Spleen (tissue), 11 donors: ENCODE measurements at regions not wholly inside any gene's neighbourhood (a gene's known extent, or its start where the extent isn't known, plus 50 kb on each side); places are given as distances from the start of the nearest gene placed in this dataset.

Experiments used
- DNase-seq: peaks from one replicate; pipeline ENCODE4 v3.0.0-alpha.2; 2020
- H3K27ac ChIP-seq, 8 donors: fragments of 200-600 bp; sonication (generic) in 7 of 8; 1 replicate in 4 of 8; 2 replicates in 4 of 8; pipeline versions ENCODE4 v1.5.0 to v1.8.0; 2016 to 2021; ENCODE audit warnings: inconsistent platforms in 4 of 8, mild to moderate bottlenecking in 4 of 8, moderate library complexity in 1 of 8
- H3K27me3 ChIP-seq, 7 donors: fragments of 200-600 bp; sonication (generic) in 6 of 7; replicated peaks in 1 of 7; 1 replicate in 4 of 7; 2 replicates in 3 of 7; pipeline versions ENCODE4 v1.5.0 to v1.8.0; 2016 to 2021; ENCODE audit warnings: inconsistent platforms in 3 of 7, mild to moderate bottlenecking in 1 of 7
- H3K36me3 ChIP-seq, 6 donors: fragments of 200-600 bp; sonication (generic) in 5 of 6; 1 replicate in 4 of 6; 2 replicates in 2 of 6; pipeline versions ENCODE4 v1.5.0 to v1.8.0; 2016 to 2021; ENCODE audit warnings: inconsistent platforms in 2 of 6
- H3K4me1 ChIP-seq, 6 donors: fragments of 200-600 bp; sonication (generic) in 5 of 6; 1 replicate in 3 of 6; 2 replicates in 3 of 6; pipeline versions ENCODE4 v1.5.0 to v1.8.0; 2016 to 2021; ENCODE audit warnings: inconsistent platforms in 3 of 6
- H3K4me3 ChIP-seq, 8 donors: fragments of 200-600 bp; sonication (generic) in 7 of 8; 1 replicate in 4 of 8; 2 replicates in 4 of 8; pipeline versions ENCODE4 v1.5.0 to v1.8.0; 2016 to 2021; ENCODE audit warnings: inconsistent platforms in 4 of 8, mild to moderate bottlenecking in 4 of 8, moderate library complexity in 2 of 8
- H3K9me3 ChIP-seq, 8 donors: fragments of 200-600 bp; sonication (generic) in 7 of 8; 1 replicate in 4 of 8; 2 replicates in 4 of 8; pipeline versions ENCODE4 v1.5.0 to v1.8.0; 2016 to 2021; ENCODE audit warnings: inconsistent platforms in 4 of 8
- POLR2A ChIP-seq, 3 donors: fragments of 450-650 bp; IDR thresholded peaks; one replicate each; pipeline ENCODE4 v1.5.1; 2017; ENCODE audit warnings: antibody characterized with exemption in 3 of 3, mild to moderate bottlenecking in 1 of 3
- POLR2AphosphoS5 ChIP-seq, 3 donors: sonication (generic); formaldehyde crosslinking; IDR thresholded peaks; one replicate each; pipeline ENCODE4 v1.5.1; 2017; ENCODE audit warnings: antibody characterized with exemption in 3 of 3
- WGBS, 5 donors: extraction: QIAGEN DNeasy Blood & Tissue Kit in 3 of 5; methylation state at CpG; one replicate each; pipeline versions ENCODE4 v1.1.5 to v1.1.7; 2013 to 2018; 5-methylcytosine and 5-hydroxymethylcytosine counted together
- intact Hi-C: fragments of 100-400 bp; cut with DNase I; formaldehyde crosslinking; loops from one replicate; pipeline ENCODE4 v1.15.0; 2023; ENCODE audit warnings: low total_unique reads
- TF ChIP-seq, protein P1 (sequence below), 11 experiments: fragments of 200-600 bp in 7 of 11; fragments of 450-650 bp in 4 of 11; sonication (generic) in 4 of 11; IDR thresholded peaks in 8 of 11; conservative IDR thresholded peaks in 3 of 11; 1 replicate in 7 of 11; 2 replicates in 4 of 11; pipeline versions ENCODE4 v1.4.0 to v1.8.0; 2016 to 2021; ENCODE audit warnings: antibody characterized with exemption in 11 of 11, inconsistent platforms in 4 of 11, mild to moderate bottlenecking in 1 of 11
- donor health status: healthy with polysubstance abuse.
- donor health status: DM: no; HTN: no; CAD: no; lungs with moderate emphysema.
- donor health status: DM: no; HTN: no; CAD: no.
- donor health status: Bipolar disorder and iron deficiency.
- donor health status: healthy.
- donor health status: DM: no; HTN: no; CAD: no.
- donor health status: DM: yes; HTN: yes; CAD: no.

DNA sequence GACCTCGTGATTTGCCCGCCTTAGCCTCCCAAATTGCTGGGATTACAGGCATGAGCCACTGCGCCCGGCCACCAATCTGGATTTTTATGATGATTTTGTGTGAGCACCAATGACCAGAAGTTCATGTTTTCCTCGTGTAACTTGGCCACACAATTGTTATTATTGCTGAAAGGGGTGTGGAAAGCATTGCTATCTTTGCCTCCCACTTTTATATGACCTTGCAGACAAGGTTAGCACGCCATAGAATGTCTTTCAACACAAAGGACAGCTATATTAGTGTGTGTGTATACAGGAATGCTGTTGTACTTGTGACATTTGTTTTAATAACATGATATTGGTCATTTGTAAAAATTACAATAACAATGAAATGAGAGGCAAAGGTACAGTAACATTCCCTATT lies 155.0 kb upstream of the ERCC6L2 start:
- 77 to 89% (median 83%) methylated on average over 6 of the region's 6 CpGs for WGBS, 5 donors
- Histone ChIP-seq H3K9me3 (peaks cover 0 to 17% (median 3%) of the 10 kb centered on the region in 8 donors), H3K27me3 (no peaks in the 10 kb centered on the region), H3K36me3 (no peaks in the 10 kb centered on the region), H3K4me1 (peaks cover 0 to 19% (median 12%) of the 10 kb centered on the region in 6 donors), H3K27ac (peak overlapping the region in 1 of 8 donors; percentile 30), H3K4me3 (no peak overlapping the region)
- intact Hi-C loops: no loop called here
- TF ChIP-seq POLR2A (IDR thresholded peaks at IDR 0.05): no peak
- no peak for TF ChIP-seq POLR2AphosphoS5 (IDR thresholded peaks at IDR 0.05)
- TF ChIP-seq, protein P1, sequence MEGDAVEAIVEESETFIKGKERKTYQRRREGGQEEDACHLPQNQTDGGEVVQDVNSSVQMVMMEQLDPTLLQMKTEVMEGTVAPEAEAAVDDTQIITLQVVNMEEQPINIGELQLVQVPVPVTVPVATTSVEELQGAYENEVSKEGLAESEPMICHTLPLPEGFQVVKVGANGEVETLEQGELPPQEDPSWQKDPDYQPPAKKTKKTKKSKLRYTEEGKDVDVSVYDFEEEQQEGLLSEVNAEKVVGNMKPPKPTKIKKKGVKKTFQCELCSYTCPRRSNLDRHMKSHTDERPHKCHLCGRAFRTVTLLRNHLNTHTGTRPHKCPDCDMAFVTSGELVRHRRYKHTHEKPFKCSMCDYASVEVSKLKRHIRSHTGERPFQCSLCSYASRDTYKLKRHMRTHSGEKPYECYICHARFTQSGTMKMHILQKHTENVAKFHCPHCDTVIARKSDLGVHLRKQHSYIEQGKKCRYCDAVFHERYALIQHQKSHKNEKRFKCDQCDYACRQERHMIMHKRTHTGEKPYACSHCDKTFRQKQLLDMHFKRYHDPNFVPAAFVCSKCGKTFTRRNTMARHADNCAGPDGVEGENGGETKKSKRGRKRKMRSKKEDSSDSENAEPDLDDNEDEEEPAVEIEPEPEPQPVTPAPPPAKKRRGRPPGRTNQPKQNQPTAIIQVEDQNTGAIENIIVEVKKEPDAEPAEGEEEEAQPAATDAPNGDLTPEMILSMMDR (IDR thresholded peaks at IDR 0.05 in 8 of 11, conservative IDR thresholded peaks at IDR 0.05 in 3 of 11): no peak
- DNase-seq: no peak

DNA sequence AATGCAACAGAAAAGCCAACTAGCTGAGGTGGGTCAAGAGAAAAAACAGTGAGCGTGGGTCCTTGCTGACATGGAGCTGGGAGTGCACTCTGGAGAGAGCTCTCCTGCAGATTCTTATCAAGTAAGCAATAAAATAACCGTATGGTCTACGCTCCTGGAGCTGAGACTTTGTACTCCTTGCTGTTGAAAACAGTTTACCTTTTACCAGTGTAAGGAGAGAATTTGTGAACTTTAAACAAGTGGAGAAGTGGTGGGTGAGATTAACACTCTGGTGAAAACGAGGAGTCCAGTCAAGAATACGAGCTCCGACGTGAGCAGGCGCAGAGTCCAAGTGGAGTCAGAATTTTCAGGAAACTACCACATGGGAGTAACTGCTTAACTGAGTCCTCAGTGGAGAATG lies 156.1 kb upstream of the ERCC6L2 start:
- DNase-seq: no peak
- WGBS, 5 donors: 87 to 92% (median 89%) methylated on average over 8 of the region's 8 CpGs
- peaks cover 0 to 9% (median 4%) of the 10 kb centered on the region in 6 donors for H3K4me1 ChIP-seq
- TF ChIP-seq POLR2AphosphoS5 (IDR thresholded peaks at IDR 0.05): no peak
- TF ChIP-seq, protein P1 (IDR thresholded peaks at IDR 0.05 in 8 of 11, conservative IDR thresholded peaks at IDR 0.05 in 3 of 11): no peak
- TF ChIP-seq POLR2A (IDR thresholded peaks at IDR 0.05): no peak
- no peaks in the 10 kb centered on the region for H3K36me3 ChIP-seq
- intact Hi-C loops: no loop called here
- peaks cover 0 to 25% (median 11%) of the 10 kb centered on the region in 8 donors for H3K9me3 ChIP-seq
- H3K4me3 ChIP-seq: no peak overlapping the region
- H3K27me3 ChIP-seq: no peaks in the 10 kb centered on the region
- no peak overlapping the region for H3K27ac ChIP-seq

DNA sequence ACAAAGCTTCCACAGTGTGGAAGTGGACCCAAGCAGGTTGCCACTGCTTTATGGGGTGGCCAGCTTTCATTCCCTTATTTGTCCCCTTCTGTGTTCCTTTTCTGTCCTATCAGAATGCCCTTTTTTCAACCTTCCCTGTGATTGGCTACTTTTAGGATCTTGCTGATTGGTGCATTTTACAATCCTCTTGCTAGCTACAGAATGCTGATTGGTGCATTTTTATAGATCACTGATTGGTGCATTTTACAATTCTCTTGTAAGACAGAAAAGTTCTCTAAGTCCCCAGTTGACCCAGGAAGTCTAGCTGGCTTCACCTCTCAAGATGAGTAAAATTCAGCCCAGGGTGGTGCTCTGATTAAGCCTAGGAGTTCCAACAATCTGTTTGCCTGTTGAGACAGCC lies 157.2 kb upstream of the ERCC6L2 start:
- Histone ChIP-seq H3K27me3 (no peaks in the 10 kb centered on the region), H3K9me3 (peaks cover 0 to 25% (median 11%) of the 10 kb centered on the region in 8 donors), H3K4me1 (no peaks in the 10 kb centered on the region), H3K36me3 (no peaks in the 10 kb centered on the region), H3K27ac (no peak overlapping the region), H3K4me3 (no peak overlapping the region)
- TF ChIP-seq POLR2AphosphoS5 (IDR thresholded peaks at IDR 0.05): no peak
- intact Hi-C loops: no loop called here
- no peak for DNase-seq

GRCh38 chr9:95715868-95716435 lies 159.5 kb upstream of the ERCC6L2 start:
- Histone ChIP-seq H3K27me3 (no peaks in the 10 kb centered on the region), H3K27ac (no peak overlapping the region), H3K9me3 (peaks cover 0 to 25% (median 11%) of the 10 kb centered on the region in 8 donors), H3K36me3 (no peaks in the 10 kb centered on the region), H3K4me1 (no peaks in the 10 kb centered on the region), H3K4me3 (no peak overlapping the region)
- intact Hi-C loops: no loop called here
- WGBS, 5 donors: 62 to 81% (median 71%) methylated on average over 3 of the region's 3 CpGs
- TF ChIP-seq POLR2A (IDR thresholded peaks at IDR 0.05) (no peak), POLR2AphosphoS5 (IDR thresholded peaks at IDR 0.05) (no peak)
- TF ChIP-seq, protein P1 (IDR thresholded peaks at IDR 0.05 in 8 of 11, conservative IDR thresholded peaks at IDR 0.05 in 3 of 11): no peak
- DNase-seq: no peak

DNA sequence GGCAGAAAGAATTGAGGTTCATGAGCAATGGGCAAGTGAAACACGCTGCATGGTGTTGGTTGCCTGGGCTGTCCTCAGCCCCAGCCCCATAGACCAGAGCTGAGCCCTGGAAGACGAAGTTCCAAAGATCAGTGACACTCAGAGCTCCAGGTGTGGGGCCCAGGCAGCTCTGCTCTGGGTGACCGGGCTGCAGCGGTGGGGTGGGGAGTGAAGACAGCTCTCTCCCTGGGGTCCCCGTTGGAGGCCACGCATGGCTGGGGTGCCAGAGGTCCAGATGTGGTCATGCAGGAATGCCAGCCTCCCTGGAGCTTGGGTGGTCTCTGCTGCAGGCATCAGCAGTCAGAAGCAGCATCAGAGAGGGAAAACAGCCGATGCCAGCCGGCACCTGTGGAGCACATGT lies 165.0 kb upstream of the ERCC6L2 start:
- Histone ChIP-seq H3K36me3 (no peaks in the 10 kb centered on the region), H3K4me1 (no peaks in the 10 kb centered on the region), H3K9me3 (peaks cover 0 to 9% (median 7%) of the 10 kb centered on the region in 8 donors), H3K27ac (no peak overlapping the region), H3K4me3 (no peak overlapping the region), H3K27me3 (no peaks in the 10 kb centered on the region)
- no peak for DNase-seq
- intact Hi-C loops: no loop called here
- TF ChIP-seq, protein P1 (IDR thresholded peaks at IDR 0.05 in 8 of 11, conservative IDR thresholded peaks at IDR 0.05 in 3 of 11): no peak
- TF ChIP-seq POLR2A (IDR thresholded peaks at IDR 0.05) (no peak), POLR2AphosphoS5 (IDR thresholded peaks at IDR 0.05) (no peak)
- 76 to 99% (median 91%) methylated on average over 2 to 8 of the region's 8 CpGs for WGBS, 5 donors
